ENCODE measurements at regions not wholly inside any gene's neighbourhood (a gene's known extent, or its start where the extent isn't known, plus 50 kb on each side); places are given as distances from the start of the nearest gene placed in this dataset.

DNA sequence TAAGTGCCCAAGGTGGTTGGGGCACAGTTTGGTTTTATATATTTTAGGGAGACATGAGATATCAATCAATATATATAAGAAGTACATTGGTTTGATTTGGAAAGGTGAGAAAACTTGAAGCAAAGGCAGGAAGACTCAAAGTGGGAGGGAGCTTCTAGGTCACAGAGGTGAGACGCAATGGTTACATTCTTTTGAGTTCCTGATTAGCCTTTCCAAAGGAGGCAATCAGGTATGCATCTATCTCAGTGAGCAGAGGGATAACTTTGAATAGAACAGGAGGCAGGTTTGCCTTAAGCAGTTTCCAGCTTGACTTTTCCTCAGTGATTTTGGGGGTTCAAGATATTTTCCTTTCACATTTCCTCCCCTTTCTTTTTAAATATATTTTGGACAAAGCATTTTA is 58.0 kb upstream of the SLC35F1 start:
- TF ChIP-seq, protein P1, sequence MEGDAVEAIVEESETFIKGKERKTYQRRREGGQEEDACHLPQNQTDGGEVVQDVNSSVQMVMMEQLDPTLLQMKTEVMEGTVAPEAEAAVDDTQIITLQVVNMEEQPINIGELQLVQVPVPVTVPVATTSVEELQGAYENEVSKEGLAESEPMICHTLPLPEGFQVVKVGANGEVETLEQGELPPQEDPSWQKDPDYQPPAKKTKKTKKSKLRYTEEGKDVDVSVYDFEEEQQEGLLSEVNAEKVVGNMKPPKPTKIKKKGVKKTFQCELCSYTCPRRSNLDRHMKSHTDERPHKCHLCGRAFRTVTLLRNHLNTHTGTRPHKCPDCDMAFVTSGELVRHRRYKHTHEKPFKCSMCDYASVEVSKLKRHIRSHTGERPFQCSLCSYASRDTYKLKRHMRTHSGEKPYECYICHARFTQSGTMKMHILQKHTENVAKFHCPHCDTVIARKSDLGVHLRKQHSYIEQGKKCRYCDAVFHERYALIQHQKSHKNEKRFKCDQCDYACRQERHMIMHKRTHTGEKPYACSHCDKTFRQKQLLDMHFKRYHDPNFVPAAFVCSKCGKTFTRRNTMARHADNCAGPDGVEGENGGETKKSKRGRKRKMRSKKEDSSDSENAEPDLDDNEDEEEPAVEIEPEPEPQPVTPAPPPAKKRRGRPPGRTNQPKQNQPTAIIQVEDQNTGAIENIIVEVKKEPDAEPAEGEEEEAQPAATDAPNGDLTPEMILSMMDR (IDR thresholded peaks at IDR 0.05; ENCODE audit: insufficient read depth, low read length): no peak
- TF ChIP-seq POLR2AphosphoS5 (IDR thresholded peaks at IDR 0.05; ENCODE audit: low read depth) (no peak), GABPA (IDR thresholded peaks at IDR 0.05; ENCODE audit: low read depth) (no peak), SPI1 (IDR thresholded peaks at IDR 0.05; ENCODE audit: borderline replicate concordance, low read depth) (no peak)
- TF ChIP-seq, protein P2, sequence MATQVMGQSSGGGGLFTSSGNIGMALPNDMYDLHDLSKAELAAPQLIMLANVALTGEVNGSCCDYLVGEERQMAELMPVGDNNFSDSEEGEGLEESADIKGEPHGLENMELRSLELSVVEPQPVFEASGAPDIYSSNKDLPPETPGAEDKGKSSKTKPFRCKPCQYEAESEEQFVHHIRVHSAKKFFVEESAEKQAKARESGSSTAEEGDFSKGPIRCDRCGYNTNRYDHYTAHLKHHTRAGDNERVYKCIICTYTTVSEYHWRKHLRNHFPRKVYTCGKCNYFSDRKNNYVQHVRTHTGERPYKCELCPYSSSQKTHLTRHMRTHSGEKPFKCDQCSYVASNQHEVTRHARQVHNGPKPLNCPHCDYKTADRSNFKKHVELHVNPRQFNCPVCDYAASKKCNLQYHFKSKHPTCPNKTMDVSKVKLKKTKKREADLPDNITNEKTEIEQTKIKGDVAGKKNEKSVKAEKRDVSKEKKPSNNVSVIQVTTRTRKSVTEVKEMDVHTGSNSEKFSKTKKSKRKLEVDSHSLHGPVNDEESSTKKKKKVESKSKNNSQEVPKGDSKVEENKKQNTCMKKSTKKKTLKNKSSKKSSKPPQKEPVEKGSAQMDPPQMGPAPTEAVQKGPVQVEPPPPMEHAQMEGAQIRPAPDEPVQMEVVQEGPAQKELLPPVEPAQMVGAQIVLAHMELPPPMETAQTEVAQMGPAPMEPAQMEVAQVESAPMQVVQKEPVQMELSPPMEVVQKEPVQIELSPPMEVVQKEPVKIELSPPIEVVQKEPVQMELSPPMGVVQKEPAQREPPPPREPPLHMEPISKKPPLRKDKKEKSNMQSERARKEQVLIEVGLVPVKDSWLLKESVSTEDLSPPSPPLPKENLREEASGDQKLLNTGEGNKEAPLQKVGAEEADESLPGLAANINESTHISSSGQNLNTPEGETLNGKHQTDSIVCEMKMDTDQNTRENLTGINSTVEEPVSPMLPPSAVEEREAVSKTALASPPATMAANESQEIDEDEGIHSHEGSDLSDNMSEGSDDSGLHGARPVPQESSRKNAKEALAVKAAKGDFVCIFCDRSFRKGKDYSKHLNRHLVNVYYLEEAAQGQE (IDR thresholded peaks at IDR 0.05; ENCODE audit: insufficient replicate concordance, low read depth): no peak
